Stimulated activated CD8-positive, alpha-beta memory T cell treated with anti-CD3 and anti-CD28 coated beads, Interleukin-4, amount 100 ng/mL, for 1 hour (primary cell): ENCODE measurements at regions not wholly inside any gene's neighbourhood (a gene's known extent, or its start where the extent isn't known, plus 50 kb on each side); places are given as distances from the start of the nearest gene placed in this dataset.

Experiments
- DNase-seq, 2 donors: peaks; one replicate each; pipeline ENCODE4 v3.0.0-alpha.2; 2020; ENCODE audit warnings: low read depth in 2 of 2, low spot score in 1 of 2

GRCh38 chr3:70849911-70850699 lies 537.7 kb upstream of the MDFIC2 start:
- DNase-seq: no peak

GRCh38 chr3:70840106-70840870 lies 527.9 kb upstream of the MDFIC2 start:
- no peak for DNase-seq

- no peak for DNase-seq
These were observed 521.0 kb upstream of the MDFIC2 start for GRCh38 chr3:70833239-70833960.

- DNase-seq: no peak
These were observed 520.4 kb upstream of the MDFIC2 start for GRCh38 chr3:70832834-70833205.

GRCh38 chr3:70832089-70832833 lies 519.8 kb upstream of the MDFIC2 start:
- no peak for DNase-seq

- DNase-seq: no peak
These were observed 516.7 kb upstream of the MDFIC2 start for GRCh38 chr3:70829092-70829491.

GRCh38 chr3:70824773-70825172 lies 512.3 kb upstream of the MDFIC2 start:
- no peak for DNase-seq

- no peak for DNase-seq
These were observed 511.6 kb upstream of the MDFIC2 start for GRCh38 chr3:70824078-70824477.

GRCh38 chr3:70823622-70824021 lies 511.2 kb upstream of the MDFIC2 start:
- DNase-seq: no peak

GRCh38 chr3:70822669-70823068 lies 510.2 kb upstream of the MDFIC2 start:
- no peak for DNase-seq

- DNase-seq: no peak
These were observed 509.2 kb upstream of the MDFIC2 start for GRCh38 chr3:70821602-70822001.

- no peak for DNase-seq
These were observed 508.0 kb upstream of the MDFIC2 start for GRCh38 chr3:70820397-70820796.

- no peak for DNase-seq
These were observed 505.7 kb upstream of the MDFIC2 start for GRCh38 chr3:70818145-70818544.

GRCh38 chr3:70816346-70816745 lies 503.9 kb upstream of the MDFIC2 start:
- no peak for DNase-seq

GRCh38 chr3:70815817-70816216 lies 503.4 kb upstream of the MDFIC2 start:
- no peak for DNase-seq

- no peak for DNase-seq
These were observed 500.9 kb upstream of the MDFIC2 start for GRCh38 chr3:70813311-70813710.

- DNase-seq: no peak
These were observed 499.4 kb upstream of the MDFIC2 start for GRCh38 chr3:70811880-70812279.

- no peak for DNase-seq
These were observed 496.4 kb upstream of the MDFIC2 start for GRCh38 chr3:70808881-70809280.

- DNase-seq: no peak
These were observed 494.1 kb upstream of the MDFIC2 start for GRCh38 chr3:70806556-70806955.

GRCh38 chr3:70806021-70806420 lies 493.6 kb upstream of the MDFIC2 start:
- no peak for DNase-seq
